Uterus (tissue), 3 donors: ENCODE measurements at regions not wholly inside any gene's neighbourhood (a gene's known extent, or its start where the extent isn't known, plus 50 kb on each side); places are given as distances from the start of the nearest gene placed in this dataset.

Experiments
- DNase-seq, 2 donors: peaks; one replicate each; pipeline ENCODE4 v3.0.0-alpha.2; 2019 to 2020
- H3K27ac ChIP-seq, 2 donors: fragments of 200-600 bp; sonication (generic); 1 replicate in 1 of 2; 2 replicates in 1 of 2; pipeline ENCODE4 v1.5.1; 2016 to 2018
- H3K27me3 ChIP-seq, 2 donors: fragments of 200-600 bp; sonication (generic); one replicate each; pipeline ENCODE4 v1.5.1; 2018 to 2019; ENCODE audit warnings: control low read depth in 1 of 2
- H3K36me3 ChIP-seq, 2 donors: fragments of 200-600 bp; sonication (generic); one replicate each; pipeline ENCODE4 v1.5.1; 2019; ENCODE audit warnings: control low read depth in 1 of 2
- H3K4me1 ChIP-seq, 2 donors: fragments of 200-600 bp; sonication (generic); one replicate each; pipeline ENCODE4 v1.5.1; 2018 to 2019; ENCODE audit warnings: control low read depth in 1 of 2
- H3K4me3 ChIP-seq, 2 donors: fragments of 200-600 bp; sonication (generic); 1 replicate in 1 of 2; 2 replicates in 1 of 2; pipeline ENCODE4 v1.5.1; 2018 to 2019; ENCODE audit warnings: mild to moderate bottlenecking in 1 of 2
- H3K9me3 ChIP-seq, 2 donors: fragments of 200-600 bp; sonication (generic); one replicate each; pipeline ENCODE4 v1.5.1; 2019; ENCODE audit warnings: control low read depth in 1 of 2
- CTCF ChIP-seq, 4 experiments: fragments of 200-600 bp in 2 of 4; fragments of 450-650 bp in 2 of 4; sonication (generic) in 2 of 4; IDR thresholded peaks; one replicate each; pipeline ENCODE4 v1.5.1; 2016 to 2019; ENCODE audit warnings: antibody characterized with exemption in 4 of 4, mild to moderate bottlenecking in 2 of 4, moderate library complexity in 1 of 4
- POLR2A ChIP-seq, 2 donors: fragments of 450-650 bp; IDR thresholded peaks; one replicate each; pipeline ENCODE4 v1.6.1; 2016; ENCODE audit warnings: antibody characterized with exemption in 2 of 2, mild to moderate bottlenecking in 1 of 2, moderate library complexity in 1 of 2
- intact Hi-C: fragments of 100-400 bp; cut with DNase I; formaldehyde crosslinking; loops from one replicate; pipeline ENCODE4 v1.15.1; 2023; ENCODE audit warnings: low total_unique reads
- donor health status: DM: yes; HTN: yes; CAD: no.

- intact Hi-C loops, result no loop called here
Observed at GRCh38 chr9:10957878-10958277, 345.1 kb upstream of the PTPRD start.

DNA sequence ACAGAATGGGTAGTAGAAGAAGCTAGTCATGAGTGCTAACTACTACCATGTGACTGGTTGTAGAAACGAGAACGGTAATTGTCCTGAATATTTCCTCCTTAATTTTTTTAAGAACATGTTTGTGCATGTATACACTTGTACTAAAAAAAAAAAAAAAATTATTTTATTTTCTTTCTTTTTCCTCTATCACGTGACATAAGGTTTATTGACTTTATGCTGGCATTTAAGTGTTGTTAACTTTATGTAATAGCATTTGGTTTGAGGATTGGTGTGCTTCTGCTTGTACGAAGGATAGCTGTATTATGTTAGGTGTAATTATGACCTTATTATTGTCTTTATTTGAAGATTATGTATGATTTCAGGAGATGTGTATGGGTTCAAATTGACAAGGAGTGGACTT, 349.1 kb upstream of the PTPRD start:
- DNase-seq, result no peak
- no peaks in the 10 kb centered on the region for H3K36me3 ChIP-seq
- no peaks in the 10 kb centered on the region for H3K4me1 ChIP-seq
- no peaks in the 10 kb centered on the region for H3K9me3 ChIP-seq
- no peak overlapping the region for H3K4me3 ChIP-seq
- intact Hi-C loops, result no loop called here
- no peaks in the 10 kb centered on the region for H3K27me3 ChIP-seq
- H3K27ac ChIP-seq, result no peak overlapping the region
- TF ChIP-seq POLR2A (IDR thresholded peaks at IDR 0.05) (no peak), CTCF (IDR thresholded peaks at IDR 0.05) (no peak)

More at GRCh38 chr9:10957878-10958277, 345.1 kb upstream of the PTPRD start:
- no peaks in the 10 kb centered on the region for H3K9me3 ChIP-seq
- H3K27me3 ChIP-seq, result no peaks in the 10 kb centered on the region
- no peaks in the 10 kb centered on the region for H3K36me3 ChIP-seq
- no peaks in the 10 kb centered on the region for H3K4me1 ChIP-seq
- H3K4me3 ChIP-seq, result no peak overlapping the region
- no peak overlapping the region for H3K27ac ChIP-seq
- TF ChIP-seq CTCF (IDR thresholded peaks at IDR 0.05) (no peak), POLR2A (IDR thresholded peaks at IDR 0.05) (no peak)
- no peak for DNase-seq

- H3K9me3 ChIP-seq, result no peaks in the 10 kb centered on the region
- no peak overlapping the region for H3K27ac ChIP-seq
- no peaks in the 10 kb centered on the region for H3K36me3 ChIP-seq
- no peak overlapping the region for H3K4me3 ChIP-seq
- H3K27me3 ChIP-seq, result no peaks in the 10 kb centered on the region
- intact Hi-C loops, result no loop called here
- no peaks in the 10 kb centered on the region for H3K4me1 ChIP-seq
- TF ChIP-seq POLR2A (IDR thresholded peaks at IDR 0.05) (no peak), CTCF (IDR thresholded peaks at IDR 0.05) (no peak)
- DNase-seq, result no peak
Observed at GRCh38 chr9:10983251-10983650, 370.4 kb upstream of the PTPRD start.

- H3K4me1 ChIP-seq, result no peaks in the 10 kb centered on the region
- H3K27ac ChIP-seq, result no peak overlapping the region
- H3K9me3 ChIP-seq, result no peaks in the 10 kb centered on the region
- DNase-seq, result no peak
- no peaks in the 10 kb centered on the region for H3K27me3 ChIP-seq
- intact Hi-C loops, result no loop called here
- no peaks in the 10 kb centered on the region for H3K36me3 ChIP-seq
- TF ChIP-seq POLR2A (IDR thresholded peaks at IDR 0.05) (no peak), CTCF (IDR thresholded peaks at IDR 0.05) (no peak)
- H3K4me3 ChIP-seq, result no peak overlapping the region
Observed at GRCh38 chr9:10999646-11000045, 386.8 kb upstream of the PTPRD start.

- intact Hi-C loops, result no loop called here
- Histone ChIP-seq H3K36me3 (no peaks in the 10 kb centered on the region), H3K4me1 (no peaks in the 10 kb centered on the region), H3K27ac (no peak overlapping the region), H3K27me3 (no peaks in the 10 kb centered on the region), H3K4me3 (no peak overlapping the region), H3K9me3 (no peaks in the 10 kb centered on the region)
- DNase-seq, result no peak
- TF ChIP-seq POLR2A (IDR thresholded peaks at IDR 0.05) (no peak), CTCF (IDR thresholded peaks at IDR 0.05) (no peak)
Observed at GRCh38 chr9:11001546-11001945, 388.7 kb upstream of the PTPRD start.
